Stimulated activated CD8-positive, alpha-beta memory T cell treated with anti-CD3 and anti-CD28 coated beads, Interleukin-2, amount 100 ng/mL, for 48 hours (primary cell): ENCODE measurements at regions not wholly inside any gene's neighbourhood (a gene's known extent, or its start where the extent isn't known, plus 50 kb on each side); places are given as distances from the start of the nearest gene placed in this dataset.

Source experiments
- DNase-seq, 2 donors: peaks; one replicate each; pipeline ENCODE4 v3.0.0-alpha.2; 2020; ENCODE audit warnings: low read depth in 2 of 2

GRCh38 chr7:28231176-28231575, 50.6 kb upstream of the JAZF1 start:
- DNase-seq, result no peak

- no peak for DNase-seq
These were observed 56.0 kb upstream of the JAZF1 start for GRCh38 chr7:28236560-28236959.

GRCh38 chr7:28237363-28237762, 56.8 kb upstream of the JAZF1 start:
- no peak for DNase-seq

GRCh38 chr7:28239823-28240204, 59.2 kb upstream of the JAZF1 start:
- DNase-seq, result no peak

- DNase-seq, result no peak
These were observed 59.9 kb upstream of the JAZF1 start for GRCh38 chr7:28240481-28240880.

GRCh38 chr7:28243861-28244260, 63.3 kb upstream of the JAZF1 start:
- DNase-seq, result no peak

GRCh38 chr7:28245123-28245878, 64.7 kb upstream of the JAZF1 start:
- DNase-seq, result no peak

GRCh38 chr7:28246921-28247461, 66.4 kb upstream of the JAZF1 start:
- no peak for DNase-seq

GRCh38 chr7:28258240-28258639, 77.6 kb upstream of the JAZF1 start:
- DNase-seq, result no peak

- DNase-seq, result no peak
These were observed 80.4 kb upstream of the JAZF1 start for GRCh38 chr7:28260969-28261368.

- DNase-seq, result no peak
These were observed 83.2 kb upstream of the JAZF1 start for GRCh38 chr7:28263622-28264271.

GRCh38 chr7:28266402-28266801, 85.8 kb upstream of the JAZF1 start:
- DNase-seq, result no peak

- DNase-seq, result no peak
These were observed 86.4 kb upstream of the JAZF1 start for GRCh38 chr7:28267012-28267411.

- DNase-seq, result no peak
These were observed 89.2 kb upstream of the JAZF1 start for GRCh38 chr7:28269700-28270361.

- DNase-seq, result no peak
These were observed 89.9 kb upstream of the JAZF1 start for GRCh38 chr7:28270536-28270935.

GRCh38 chr7:28272461-28272877, 91.9 kb upstream of the JAZF1 start:
- DNase-seq, result no peak

- no peak for DNase-seq
These were observed 95.7 kb upstream of the JAZF1 start for GRCh38 chr7:28276298-28276697.

GRCh38 chr7:28277364-28277763, 96.8 kb upstream of the JAZF1 start:
- no peak for DNase-seq

- DNase-seq, result no peak
These were observed 97.4 kb upstream of the JAZF1 start for GRCh38 chr7:28277958-28278357.

- no peak for DNase-seq
These were observed 99.9 kb upstream of the JAZF1 start for GRCh38 chr7:28280516-28280915.

- DNase-seq, result no peak
These were observed 109.9 kb upstream of the JAZF1 start for GRCh38 chr7:28290496-28290895.

GRCh38 chr7:28291559-28291958, 111.0 kb upstream of the JAZF1 start:
- no peak for DNase-seq
